ENCODE measurements at regions not wholly inside any gene's neighbourhood (a gene's known extent, or its start where the extent isn't known, plus 50 kb on each side); places are given as distances from the start of the nearest gene placed in this dataset.

DNA sequence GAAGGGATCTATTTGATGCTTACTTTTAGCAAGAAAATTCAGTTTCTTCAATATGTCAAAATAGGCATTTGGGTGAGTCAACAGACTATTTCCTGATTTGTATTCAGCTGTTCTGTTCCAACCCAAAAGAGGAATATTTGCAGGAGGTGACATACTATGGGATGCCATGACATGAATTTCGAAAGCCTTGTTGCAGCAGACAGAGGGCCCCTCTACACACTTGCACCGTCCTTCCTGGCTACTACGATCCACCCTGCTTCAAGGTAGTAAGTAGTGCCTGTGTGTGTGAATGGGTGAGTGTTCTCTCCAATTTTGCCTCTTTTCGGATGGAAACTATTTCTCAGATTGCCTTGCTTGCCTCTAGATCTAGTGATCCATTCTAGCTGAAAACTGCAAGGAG lies 413.0 kb upstream of the ADARB2 start:
- TF ChIP-seq, protein P1, sequence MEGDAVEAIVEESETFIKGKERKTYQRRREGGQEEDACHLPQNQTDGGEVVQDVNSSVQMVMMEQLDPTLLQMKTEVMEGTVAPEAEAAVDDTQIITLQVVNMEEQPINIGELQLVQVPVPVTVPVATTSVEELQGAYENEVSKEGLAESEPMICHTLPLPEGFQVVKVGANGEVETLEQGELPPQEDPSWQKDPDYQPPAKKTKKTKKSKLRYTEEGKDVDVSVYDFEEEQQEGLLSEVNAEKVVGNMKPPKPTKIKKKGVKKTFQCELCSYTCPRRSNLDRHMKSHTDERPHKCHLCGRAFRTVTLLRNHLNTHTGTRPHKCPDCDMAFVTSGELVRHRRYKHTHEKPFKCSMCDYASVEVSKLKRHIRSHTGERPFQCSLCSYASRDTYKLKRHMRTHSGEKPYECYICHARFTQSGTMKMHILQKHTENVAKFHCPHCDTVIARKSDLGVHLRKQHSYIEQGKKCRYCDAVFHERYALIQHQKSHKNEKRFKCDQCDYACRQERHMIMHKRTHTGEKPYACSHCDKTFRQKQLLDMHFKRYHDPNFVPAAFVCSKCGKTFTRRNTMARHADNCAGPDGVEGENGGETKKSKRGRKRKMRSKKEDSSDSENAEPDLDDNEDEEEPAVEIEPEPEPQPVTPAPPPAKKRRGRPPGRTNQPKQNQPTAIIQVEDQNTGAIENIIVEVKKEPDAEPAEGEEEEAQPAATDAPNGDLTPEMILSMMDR (conservative IDR thresholded peaks at IDR 0.05): no peak
- no peak for TF ChIP-seq ZFX (IDR thresholded peaks at IDR 0.05)

Measured in C4-2B (cell line).